CD4-positive, CD25-positive, alpha-beta regulatory T cell (primary cell): ENCODE measurements at regions not wholly inside any gene's neighbourhood (a gene's known extent, or its start where the extent isn't known, plus 50 kb on each side); places are given as distances from the start of the nearest gene placed in this dataset.

Experiments
- ATAC-seq, 2 donors: fragments of 150-1000 bp; cut with Tn5 transposase; one replicate each; pipeline ENCODE4 v1.10.0; 2021; ENCODE audit warnings: low read depth in 2 of 2, moderate number of reproducible peaks in 2 of 2, moderate library complexity in 1 of 2
- DNase-seq, 3 donors: peaks; one replicate each; pipeline versions ENCODE4 v3.0.0 to v3.0.0-alpha.2; 2012 to 2022; ENCODE audit warnings: mixed read lengths in 1 of 3
- H3K27ac ChIP-seq: one replicate; pipeline ENCODE4 v1.7.0; 2013; ENCODE audit warnings: mild to moderate bottlenecking, low read length; ENCODE audit not compliant: insufficient read depth, poor library complexity, severe bottlenecking
- H3K27me3 ChIP-seq: one replicate; pipeline ENCODE4 v1.7.0; 2013; ENCODE audit warnings: low read length; ENCODE audit not compliant: control insufficient read depth, insufficient read depth
- H3K36me3 ChIP-seq: one replicate; pipeline ENCODE4 v1.7.0; 2013; ENCODE audit warnings: mild to moderate bottlenecking, low read length, moderate library complexity; ENCODE audit not compliant: control insufficient read depth, insufficient read depth
- H3K4me1 ChIP-seq: 2 replicates; pipeline ENCODE4 v1.7.0; 2013; ENCODE audit warnings: mild to moderate bottlenecking, low read length; ENCODE audit not compliant: insufficient read depth, control insufficient read depth, poor library complexity, severe bottlenecking
- H3K4me3 ChIP-seq: one replicate; pipeline ENCODE4 v1.7.0; 2013; ENCODE audit warnings: low read depth, mild to moderate bottlenecking, low read length, moderate library complexity
- H3K9me3 ChIP-seq, 2 experiments: 1 replicate in 1 of 2; 2 replicates in 1 of 2; pipeline ENCODE4 v1.7.0; 2013; ENCODE audit warnings: low read length in 2 of 2, mild to moderate bottlenecking in 1 of 2, moderate library complexity in 1 of 2; ENCODE audit not compliant: control insufficient read depth in 2 of 2
- H3K27ac Mint-ChIP-seq, 3 donors: one replicate each; pipeline ENCODE4 v1.8.0; 2020 to 2022; ENCODE audit warnings: mild to moderate bottlenecking in 3 of 3, mixed read lengths in 3 of 3, moderate library complexity in 2 of 3
- H3K27me3 Mint-ChIP-seq: one replicate; pipeline ENCODE4 v1.8.0; 2022; ENCODE audit warnings: mild to moderate bottlenecking, mixed read lengths
- H3K36me3 Mint-ChIP-seq: one replicate; pipeline ENCODE4 v1.8.0; 2020; ENCODE audit warnings: mixed read lengths
- H3K4me1 Mint-ChIP-seq, 4 donors: one replicate each; pipeline ENCODE4 v1.8.0; 2020 to 2022; ENCODE audit warnings: mixed read lengths in 4 of 4, mild to moderate bottlenecking in 1 of 4
- H3K4me3 Mint-ChIP-seq, 4 donors: one replicate each; pipeline ENCODE4 v1.8.0; 2020 to 2022; ENCODE audit warnings: mild to moderate bottlenecking in 4 of 4, mixed read lengths in 4 of 4, moderate library complexity in 3 of 4
- H3K9me3 Mint-ChIP-seq, 7 donors: one replicate each; pipeline ENCODE4 v1.8.0; 2020 to 2022; ENCODE audit warnings: mixed read lengths in 7 of 7, mild to moderate bottlenecking in 3 of 7, moderate library complexity in 2 of 7

GRCh38 chr15:46786590-46787285 is 930.6 kb upstream of the SEMA6D start:
- peaks cover under 1 to 12% (median 5%) of the 10 kb centered on the region in 7 donors for H3K9me3 Mint-ChIP-seq
- H3K9me3 ChIP-seq: peaks cover 0 to 7% of the 10 kb centered on the region in 2 experiments
- no peaks in the 10 kb centered on the region for H3K27me3 Mint-ChIP-seq
- H3K4me1 ChIP-seq: no peaks in the 10 kb centered on the region
- H3K27ac ChIP-seq: no peak overlapping the region
- DNase-seq (no peak), ATAC-seq (no peak)
- no peaks in the 10 kb centered on the region for H3K27me3 ChIP-seq
- H3K4me3 ChIP-seq: no peak overlapping the region
- no peak overlapping the region for H3K27ac Mint-ChIP-seq
- no peaks in the 10 kb centered on the region for H3K36me3 Mint-ChIP-seq
- H3K36me3 ChIP-seq: no peaks in the 10 kb centered on the region
- H3K4me1 Mint-ChIP-seq: no peaks in the 10 kb centered on the region
- no peak overlapping the region for H3K4me3 Mint-ChIP-seq

DNA sequence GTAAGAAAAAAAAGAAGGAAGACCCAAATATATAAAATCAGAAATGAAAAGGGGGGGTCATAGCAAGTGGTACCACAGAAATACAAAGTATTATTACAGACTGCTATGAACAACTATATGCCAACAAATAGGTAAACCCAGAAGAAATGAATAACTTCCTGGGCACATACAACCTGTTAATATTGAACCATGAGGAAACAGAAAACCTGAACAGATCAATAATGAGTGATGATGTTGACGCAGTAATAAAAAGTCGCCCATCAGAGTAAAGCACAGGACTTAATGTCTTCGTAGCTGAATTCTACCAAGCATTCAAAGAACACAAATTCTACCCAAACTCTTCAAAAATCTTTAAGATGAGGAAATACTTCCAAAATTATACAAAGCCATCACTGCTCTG is 921.6 kb upstream of the SEMA6D start:
- no peak overlapping the region for H3K4me3 ChIP-seq
- DNase-seq (no peak), ATAC-seq (no peak)
- no peak overlapping the region for H3K27ac ChIP-seq
- H3K36me3 ChIP-seq: no peaks in the 10 kb centered on the region
- Mint-ChIP-seq H3K4me3 (no peak overlapping the region), H3K4me1 (no peaks in the 10 kb centered on the region), H3K27me3 (no peaks in the 10 kb centered on the region), H3K36me3 (no peaks in the 10 kb centered on the region), H3K9me3 (peaks cover 0 to 13% (median 10%) of the 10 kb centered on the region in 7 donors), H3K27ac (no peak overlapping the region)
- no peaks in the 10 kb centered on the region for H3K9me3 ChIP-seq
- no peaks in the 10 kb centered on the region for H3K4me1 ChIP-seq
- no peaks in the 10 kb centered on the region for H3K27me3 ChIP-seq

DNA sequence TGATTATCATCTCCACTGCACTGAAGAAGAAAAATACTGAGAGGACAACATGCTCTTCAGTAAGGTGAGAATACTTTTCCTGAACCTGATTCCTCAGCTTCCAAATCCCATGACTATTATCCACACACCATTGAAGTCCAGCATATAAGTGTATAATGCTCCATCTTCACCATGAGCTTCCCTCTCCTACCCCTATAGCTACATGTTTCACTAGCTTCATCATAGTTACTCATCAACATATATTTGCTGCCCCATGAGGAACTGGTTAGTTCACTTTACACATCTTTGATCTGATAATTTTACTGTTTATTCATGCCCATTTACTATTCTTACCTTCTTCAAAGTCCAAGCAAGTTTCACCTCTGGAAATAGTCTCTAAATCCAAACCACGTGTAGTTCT is 908.5 kb upstream of the SEMA6D start:
- Mint-ChIP-seq H3K27me3 (no peaks in the 10 kb centered on the region), H3K27ac (no peak overlapping the region), H3K4me1 (no peaks in the 10 kb centered on the region), H3K9me3 (peaks cover 0 to 27% (median 5%) of the 10 kb centered on the region in 7 donors), H3K4me3 (no peak overlapping the region), H3K36me3 (no peaks in the 10 kb centered on the region)
- Histone ChIP-seq H3K27me3 (no peaks in the 10 kb centered on the region), H3K36me3 (no peaks in the 10 kb centered on the region), H3K27ac (no peak overlapping the region), H3K4me1 (no peaks in the 10 kb centered on the region), H3K9me3 (no peaks in the 10 kb centered on the region), H3K4me3 (no peak overlapping the region)
- ATAC-seq (no peak), DNase-seq (no peak)

DNA sequence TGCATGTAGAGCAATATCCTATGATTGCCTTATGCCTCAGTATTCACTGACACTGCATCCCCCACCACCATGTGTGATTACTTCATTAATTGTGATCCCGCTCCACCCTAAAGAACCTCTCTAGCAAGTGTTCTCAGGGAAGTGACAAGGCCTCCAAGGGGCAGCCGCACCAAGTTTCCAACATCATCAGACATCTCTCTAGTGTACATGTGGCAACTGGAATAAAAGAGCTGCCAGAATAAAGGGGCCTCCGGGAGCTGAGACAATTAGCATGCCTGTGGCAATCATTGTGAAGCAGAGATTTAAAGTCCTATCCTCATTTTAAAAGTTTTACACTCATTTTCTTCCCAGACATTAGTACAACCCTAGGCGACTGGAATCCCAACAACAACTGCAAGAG is 902.1 kb upstream of the SEMA6D start:
- H3K4me1 Mint-ChIP-seq: no peaks in the 10 kb centered on the region
- H3K36me3 ChIP-seq: no peaks in the 10 kb centered on the region
- no peak overlapping the region for H3K27ac Mint-ChIP-seq
- no peaks in the 10 kb centered on the region for H3K27me3 Mint-ChIP-seq
- no peak for DNase-seq
- no peak overlapping the region for H3K27ac ChIP-seq
- H3K4me3 ChIP-seq: no peak overlapping the region
- no peak overlapping the region for H3K4me3 Mint-ChIP-seq
- no peaks in the 10 kb centered on the region for H3K36me3 Mint-ChIP-seq
- no peaks in the 10 kb centered on the region for H3K4me1 ChIP-seq
- H3K27me3 ChIP-seq: no peaks in the 10 kb centered on the region
- H3K9me3 Mint-ChIP-seq: peaks cover 0 to 16% (median 12%) of the 10 kb centered on the region in 7 donors
- ATAC-seq: no peak
- peaks cover 0 to 2% of the 10 kb centered on the region in 2 experiments for H3K9me3 ChIP-seq

DNA sequence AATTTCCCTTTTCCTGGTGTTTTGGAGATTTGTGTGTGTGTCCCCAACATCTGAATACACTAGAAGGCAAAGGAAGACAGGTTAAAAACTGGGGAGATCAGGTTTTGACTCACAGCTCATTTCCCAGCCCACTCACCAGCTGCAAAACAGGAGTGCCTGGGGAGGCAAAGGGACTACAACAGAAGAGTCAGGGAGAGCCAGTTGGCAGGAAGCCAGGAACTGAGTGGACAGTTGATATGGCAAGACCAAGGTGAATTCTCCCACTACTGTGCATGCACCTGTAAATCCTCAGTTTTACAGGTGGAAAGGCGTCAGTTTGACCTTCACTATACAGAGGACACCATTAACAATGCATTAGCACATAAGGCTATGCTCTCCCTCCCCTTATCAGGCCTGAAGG is 901.5 kb upstream of the SEMA6D start:
- Histone ChIP-seq H3K4me3 (no peak overlapping the region), H3K4me1 (no peaks in the 10 kb centered on the region), H3K27me3 (no peaks in the 10 kb centered on the region), H3K27ac (no peak overlapping the region), H3K9me3 (peaks cover 0 to 2% of the 10 kb centered on the region in 2 experiments), H3K36me3 (no peaks in the 10 kb centered on the region)
- peaks cover 0 to 16% (median 10%) of the 10 kb centered on the region in 7 donors for H3K9me3 Mint-ChIP-seq
- ATAC-seq (no peak), DNase-seq (no peak)
- no peak overlapping the region for H3K4me3 Mint-ChIP-seq
- H3K36me3 Mint-ChIP-seq: no peaks in the 10 kb centered on the region
- no peaks in the 10 kb centered on the region for H3K27me3 Mint-ChIP-seq
- H3K4me1 Mint-ChIP-seq: no peaks in the 10 kb centered on the region
- H3K27ac Mint-ChIP-seq: no peak overlapping the region

DNA sequence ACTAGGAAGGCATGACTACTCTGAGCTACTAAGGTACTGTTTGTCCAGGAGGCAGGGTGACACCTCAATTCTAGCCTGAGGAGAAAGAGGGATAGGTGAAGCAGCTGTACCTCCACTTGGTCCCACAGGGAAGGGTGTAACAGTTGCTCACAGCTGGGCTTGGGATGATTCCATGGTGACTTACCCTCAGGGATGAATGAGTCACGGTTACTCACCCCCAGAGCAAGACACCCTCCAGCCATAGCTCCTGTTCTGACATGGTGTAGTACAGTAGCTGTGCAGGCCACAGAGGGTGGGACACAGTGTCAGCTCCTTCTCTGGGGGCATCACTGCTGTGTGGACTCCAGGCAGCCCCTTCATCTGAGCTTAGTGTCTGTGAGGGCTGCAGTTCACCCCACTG is 868.6 kb upstream of the SEMA6D start:
- no peaks in the 10 kb centered on the region for H3K27me3 Mint-ChIP-seq
- DNase-seq (no peak), ATAC-seq (no peak)
- H3K27ac ChIP-seq: no peak overlapping the region
- H3K4me1 Mint-ChIP-seq: peaks cover 0 to 5% (median 0%) of the 10 kb centered on the region in 4 donors
- no peaks in the 10 kb centered on the region for H3K4me1 ChIP-seq
- no peak overlapping the region for H3K4me3 ChIP-seq
- H3K4me3 Mint-ChIP-seq: no peak overlapping the region
- no peak overlapping the region for H3K27ac Mint-ChIP-seq
- H3K27me3 ChIP-seq: no peaks in the 10 kb centered on the region
- no peaks in the 10 kb centered on the region for H3K36me3 ChIP-seq
- peaks cover 0 to 4% of the 10 kb centered on the region in 2 experiments for H3K9me3 ChIP-seq
- peaks cover 0 to 24% (median 5%) of the 10 kb centered on the region in 7 donors for H3K9me3 Mint-ChIP-seq
- no peaks in the 10 kb centered on the region for H3K36me3 Mint-ChIP-seq

DNA sequence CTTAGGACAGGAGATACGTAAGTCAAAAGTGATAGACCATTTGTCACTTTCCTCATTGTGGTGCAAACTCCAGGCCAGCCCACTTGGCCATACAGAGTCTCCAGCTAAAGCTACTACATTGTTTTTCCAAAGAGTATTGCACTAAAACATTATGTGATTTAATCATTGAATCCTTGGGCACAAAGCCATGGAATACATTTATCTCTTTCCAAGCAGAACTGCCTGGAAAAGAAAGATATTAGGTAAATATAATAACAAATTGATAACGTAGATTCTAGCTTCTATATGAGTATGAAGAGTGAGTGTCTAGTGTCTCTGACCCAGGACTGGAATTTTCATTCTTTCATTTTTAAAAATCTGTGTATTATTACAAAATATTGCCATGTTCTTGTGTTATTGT is 863.7 kb upstream of the SEMA6D start:
- Mint-ChIP-seq H3K27ac (no peak overlapping the region), H3K4me3 (no peak overlapping the region), H3K4me1 (no peaks in the 10 kb centered on the region), H3K27me3 (no peaks in the 10 kb centered on the region), H3K36me3 (no peaks in the 10 kb centered on the region), H3K9me3 (peaks cover 0 to 15% (median 4%) of the 10 kb centered on the region in 7 donors)
- H3K9me3 ChIP-seq: no peaks in the 10 kb centered on the region
- DNase-seq (no peak), ATAC-seq (no peak)
- no peaks in the 10 kb centered on the region for H3K27me3 ChIP-seq
- no peaks in the 10 kb centered on the region for H3K4me1 ChIP-seq
- no peak overlapping the region for H3K4me3 ChIP-seq
- no peaks in the 10 kb centered on the region for H3K36me3 ChIP-seq
- H3K27ac ChIP-seq: no peak overlapping the region

GRCh38 chr15:46854564-46854963 is 862.7 kb upstream of the SEMA6D start:
- H3K4me1 Mint-ChIP-seq: no peaks in the 10 kb centered on the region

More at GRCh38 chr15:46854564-46854963, 862.7 kb upstream of the SEMA6D start:
- Histone ChIP-seq H3K4me3 (no peak overlapping the region), H3K4me1 (no peaks in the 10 kb centered on the region), H3K36me3 (no peaks in the 10 kb centered on the region), H3K9me3 (no peaks in the 10 kb centered on the region), H3K27me3 (no peaks in the 10 kb centered on the region), H3K27ac (no peak overlapping the region)
- Mint-ChIP-seq H3K27me3 (no peaks in the 10 kb centered on the region), H3K4me3 (no peak overlapping the region), H3K36me3 (no peaks in the 10 kb centered on the region), H3K9me3 (peaks cover 0 to 10% (median 4%) of the 10 kb centered on the region in 7 donors), H3K27ac (no peak overlapping the region)
- DNase-seq (no peak), ATAC-seq (no peak)
